ENCODE measurements at regions not wholly inside any gene's neighbourhood (a gene's known extent, or its start where the extent isn't known, plus 50 kb on each side); places are given as distances from the start of the nearest gene placed in this dataset.

DNA sequence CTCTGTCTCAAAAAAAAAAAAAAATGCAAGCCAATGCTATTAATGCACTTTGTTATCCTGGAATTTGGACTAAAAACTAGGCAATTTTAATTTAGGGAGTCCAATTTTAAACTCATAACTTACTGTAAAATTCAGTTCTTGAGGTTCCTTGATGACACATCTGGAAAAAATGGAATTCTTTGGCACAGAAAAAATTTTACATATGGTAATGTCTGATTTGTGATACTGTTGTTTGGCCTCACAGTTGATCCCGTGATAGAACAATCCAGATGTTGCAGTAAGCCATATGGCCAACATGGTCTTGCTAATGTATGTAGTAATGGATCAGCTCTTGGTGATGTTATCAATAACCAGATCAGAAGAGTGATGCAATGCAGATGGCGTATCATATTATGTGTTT is 1089.8 kb downstream of the FLRT2 start:
- TF ChIP-seq, protein P1, sequence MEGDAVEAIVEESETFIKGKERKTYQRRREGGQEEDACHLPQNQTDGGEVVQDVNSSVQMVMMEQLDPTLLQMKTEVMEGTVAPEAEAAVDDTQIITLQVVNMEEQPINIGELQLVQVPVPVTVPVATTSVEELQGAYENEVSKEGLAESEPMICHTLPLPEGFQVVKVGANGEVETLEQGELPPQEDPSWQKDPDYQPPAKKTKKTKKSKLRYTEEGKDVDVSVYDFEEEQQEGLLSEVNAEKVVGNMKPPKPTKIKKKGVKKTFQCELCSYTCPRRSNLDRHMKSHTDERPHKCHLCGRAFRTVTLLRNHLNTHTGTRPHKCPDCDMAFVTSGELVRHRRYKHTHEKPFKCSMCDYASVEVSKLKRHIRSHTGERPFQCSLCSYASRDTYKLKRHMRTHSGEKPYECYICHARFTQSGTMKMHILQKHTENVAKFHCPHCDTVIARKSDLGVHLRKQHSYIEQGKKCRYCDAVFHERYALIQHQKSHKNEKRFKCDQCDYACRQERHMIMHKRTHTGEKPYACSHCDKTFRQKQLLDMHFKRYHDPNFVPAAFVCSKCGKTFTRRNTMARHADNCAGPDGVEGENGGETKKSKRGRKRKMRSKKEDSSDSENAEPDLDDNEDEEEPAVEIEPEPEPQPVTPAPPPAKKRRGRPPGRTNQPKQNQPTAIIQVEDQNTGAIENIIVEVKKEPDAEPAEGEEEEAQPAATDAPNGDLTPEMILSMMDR (conservative IDR thresholded peaks at IDR 0.05; ENCODE audit: low read depth in 2 of 2) = no peak
- TF ChIP-seq POLR2AphosphoS5 (IDR thresholded peaks at IDR 0.05; ENCODE audit: low read depth) (no peak), CREB1 (CRISPR knock-in tag; IDR thresholded peaks at IDR 0.05; ENCODE audit: low read depth) (no peak), EZH2 (IDR thresholded peaks at IDR 0.05; ENCODE audit: low read depth, unreplicated experiment) (no peak)
- TF ChIP-seq, protein P2, sequence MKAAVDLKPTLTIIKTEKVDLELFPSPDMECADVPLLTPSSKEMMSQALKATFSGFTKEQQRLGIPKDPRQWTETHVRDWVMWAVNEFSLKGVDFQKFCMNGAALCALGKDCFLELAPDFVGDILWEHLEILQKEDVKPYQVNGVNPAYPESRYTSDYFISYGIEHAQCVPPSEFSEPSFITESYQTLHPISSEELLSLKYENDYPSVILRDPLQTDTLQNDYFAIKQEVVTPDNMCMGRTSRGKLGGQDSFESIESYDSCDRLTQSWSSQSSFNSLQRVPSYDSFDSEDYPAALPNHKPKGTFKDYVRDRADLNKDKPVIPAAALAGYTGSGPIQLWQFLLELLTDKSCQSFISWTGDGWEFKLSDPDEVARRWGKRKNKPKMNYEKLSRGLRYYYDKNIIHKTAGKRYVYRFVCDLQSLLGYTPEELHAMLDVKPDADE (IDR thresholded peaks at IDR 0.05) = no peak

Measured in GM23338 (cell line).